ENCODE measurements at regions not wholly inside any gene's neighbourhood (a gene's known extent, or its start where the extent isn't known, plus 50 kb on each side); places are given as distances from the start of the nearest gene placed in this dataset.

DNA sequence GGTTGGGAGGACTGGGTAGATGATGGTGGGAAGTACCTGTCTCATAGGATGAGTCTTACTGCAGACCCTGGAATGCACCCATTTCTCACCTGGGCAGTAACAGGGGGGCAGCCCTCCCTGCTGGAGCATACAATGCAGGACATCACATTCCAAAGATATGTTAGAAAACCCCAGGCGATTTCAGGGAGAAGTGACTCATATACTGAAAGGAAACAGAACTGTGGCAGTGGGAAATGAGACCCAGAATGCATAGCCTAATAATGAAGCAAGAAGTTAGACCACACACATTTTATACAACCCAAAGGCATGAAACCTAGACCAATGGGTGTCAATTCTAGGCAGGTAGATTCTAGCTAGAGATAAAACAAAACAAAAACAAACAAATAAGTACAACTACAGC, 402.7 kb downstream of the IRS2 start (continued):
- TF ChIP-seq, protein P1, sequence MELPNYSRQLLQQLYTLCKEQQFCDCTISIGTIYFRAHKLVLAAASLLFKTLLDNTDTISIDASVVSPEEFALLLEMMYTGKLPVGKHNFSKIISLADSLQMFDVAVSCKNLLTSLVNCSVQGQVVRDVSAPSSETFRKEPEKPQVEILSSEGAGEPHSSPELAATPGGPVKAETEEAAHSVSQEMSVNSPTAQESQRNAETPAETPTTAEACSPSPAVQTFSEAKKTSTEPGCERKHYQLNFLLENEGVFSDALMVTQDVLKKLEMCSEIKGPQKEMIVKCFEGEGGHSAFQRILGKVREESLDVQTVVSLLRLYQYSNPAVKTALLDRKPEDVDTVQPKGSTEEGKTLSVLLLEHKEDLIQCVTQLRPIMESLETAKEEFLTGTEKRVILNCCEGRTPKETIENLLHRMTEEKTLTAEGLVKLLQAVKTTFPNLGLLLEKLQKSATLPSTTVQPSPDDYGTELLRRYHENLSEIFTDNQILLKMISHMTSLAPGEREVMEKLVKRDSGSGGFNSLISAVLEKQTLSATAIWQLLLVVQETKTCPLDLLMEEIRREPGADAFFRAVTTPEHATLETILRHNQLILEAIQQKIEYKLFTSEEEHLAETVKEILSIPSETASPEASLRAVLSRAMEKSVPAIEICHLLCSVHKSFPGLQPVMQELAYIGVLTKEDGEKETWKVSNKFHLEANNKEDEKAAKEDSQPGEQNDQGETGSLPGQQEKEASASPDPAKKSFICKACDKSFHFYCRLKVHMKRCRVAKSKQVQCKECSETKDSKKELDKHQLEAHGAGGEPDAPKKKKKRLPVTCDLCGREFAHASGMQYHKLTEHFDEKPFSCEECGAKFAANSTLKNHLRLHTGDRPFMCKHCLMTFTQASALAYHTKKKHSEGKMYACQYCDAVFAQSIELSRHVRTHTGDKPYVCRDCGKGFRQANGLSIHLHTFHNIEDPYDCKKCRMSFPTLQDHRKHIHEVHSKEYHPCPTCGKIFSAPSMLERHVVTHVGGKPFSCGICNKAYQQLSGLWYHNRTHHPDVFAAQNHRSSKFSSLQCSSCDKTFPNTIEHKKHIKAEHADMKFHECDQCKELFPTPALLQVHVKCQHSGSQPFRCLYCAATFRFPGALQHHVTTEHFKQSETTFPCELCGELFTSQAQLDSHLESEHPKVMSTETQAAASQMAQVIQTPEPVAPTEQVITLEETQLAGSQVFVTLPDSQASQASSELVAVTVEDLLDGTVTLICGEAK (IDR thresholded peaks at IDR 0.05; ENCODE audit: borderline replicate concordance), result no peak
- no peak for TF ChIP-seq CHD4 (IDR thresholded peaks at IDR 0.05)
- no peak for TF ChIP-seq STAT1 (conservative IDR thresholded peaks at IDR 0.05)
- TF ChIP-seq SIN3A (IDR thresholded peaks at IDR 0.05; ENCODE audit: low read depth, low read length), result no peak
- no peak for TF ChIP-seq SUZ12 (IDR thresholded peaks at IDR 0.05; ENCODE audit: unreplicated experiment)

DNA sequence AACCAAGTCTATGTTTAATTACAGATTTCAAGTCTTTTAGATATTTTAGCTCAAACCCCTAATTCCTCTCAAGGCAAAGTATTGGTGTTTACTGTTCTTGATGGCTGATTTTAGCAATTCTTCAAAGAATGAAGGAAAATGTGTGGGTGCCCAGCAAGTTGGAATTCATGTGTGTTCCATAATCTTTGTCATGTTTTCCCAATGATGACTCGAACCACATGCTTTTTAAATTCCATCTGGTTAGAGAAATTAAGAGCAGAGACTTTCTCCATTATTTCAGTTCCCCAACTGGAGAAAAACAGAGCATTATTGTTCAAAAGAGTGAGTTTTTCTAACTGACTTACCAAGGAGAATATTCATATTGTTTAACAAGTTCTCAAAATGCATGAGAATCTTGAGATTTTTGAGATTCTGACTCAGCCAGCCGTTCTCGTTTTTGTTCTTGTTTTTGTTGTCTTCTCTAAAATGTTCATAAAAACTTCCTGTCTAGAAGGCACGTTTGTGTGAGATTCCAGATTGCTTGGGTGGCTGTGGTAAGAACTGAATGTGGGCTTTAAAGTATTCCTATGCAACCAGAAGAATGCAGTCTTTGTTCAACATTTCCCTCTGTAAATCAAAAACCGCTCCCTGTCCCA, 404.7 kb downstream of the IRS2 start:
- H3K9ac ChIP-seq (ENCODE audit: control insufficient read depth, insufficient read depth, low read length), result no peak overlapping the region
- H3K79me2 ChIP-seq (ENCODE audit: control insufficient read depth, insufficient read depth, low read length), result no peaks in the 10 kb centered on the region
- ATAC-seq, result no peak
- H3K9me3 ChIP-seq (replicated peaks; ENCODE audit: control insufficient read depth, insufficient read depth, low read length), result no peaks in the 10 kb centered on the region
- no peak overlapping the region for H3K4me2 ChIP-seq (ENCODE audit: control insufficient read depth, insufficient read depth)
- no peak for DNase-seq (ENCODE audit: low read depth, low spot score)
- H3K4me1 ChIP-seq (ENCODE audit: control insufficient read depth, insufficient read depth, low read length), result no peaks in the 10 kb centered on the region
- ChIA-PET CTCF (no interaction called here), RAD21 (ENCODE audit: unreplicated experiment) (no interaction called here), SMC1A (ENCODE audit: uncharacterized antibody, unreplicated experiment) (no interaction called here), POLR2A (no interaction called here)
- H4K20me1 ChIP-seq (ENCODE audit: control insufficient read depth, insufficient read depth), result no peaks in the 10 kb centered on the region
- WGBS (ENCODE audit: insufficient coverage, insufficient replicate concordance, low lambda C conversion rate, missing lambda C conversion rate), result under 1% methylated on average over 5 of the region's 5 CpGs
- in situ Hi-C loops (cut with MboI) (no loop called here), intact Hi-C loops (cut with micrococcal nuclease; ENCODE audit: unreplicated experiment) (no loop called here)
- BruUV-seq (replicated peaks), result no TSS peak
- no peak for TF ChIP-seq RELA (IDR thresholded peaks at IDR 0.05; ENCODE audit: borderline replicate concordance, partially characterized antibody)
- TF ChIP-seq ZNF274 (IDR thresholded peaks at IDR 0.05; ENCODE audit: insufficient read depth, insufficient read length), result no peak
- no peak for TF ChIP-seq LARP7 (IDR thresholded peaks at IDR 0.05)
- no peak for TF ChIP-seq HDGF (IDR thresholded peaks at IDR 0.05)
- no peak for TF ChIP-seq BCL11A (IDR thresholded peaks at IDR 0.05; ENCODE audit: low read depth, low read length)
- TF ChIP-seq TCF7 (IDR thresholded peaks at IDR 0.05; ENCODE audit: borderline replicate concordance), result no peak
- TF ChIP-seq BACH1 (IDR thresholded peaks at IDR 0.05; ENCODE audit: borderline replicate concordance), result no peak
- no peak for FAIRE-seq
- H2AFZ ChIP-seq (ENCODE audit: control insufficient read depth, low read depth, low read length), result no peak overlapping the region
- H3K27ac ChIP-seq (ENCODE audit: control insufficient read depth, insufficient read depth), result no peak overlapping the region
- H3K36me3 ChIP-seq (ENCODE audit: control insufficient read depth in 2 of 2, insufficient read depth in 2 of 2, low read length in 1 of 2), result no peaks in the 10 kb centered on the region
- H3K27me3 ChIP-seq (replicated peaks in 1 of 2; ENCODE audit: control insufficient read depth in 2 of 2, insufficient read depth in 2 of 2, low read length in 1 of 2), result no peaks in the 10 kb centered on the region
- H3K4me3 ChIP-seq, result no peak overlapping the region

Data from GM12878 (cell line).